Breast epithelium (tissue), 3 donors: ENCODE measurements at regions not wholly inside any gene's neighbourhood (a gene's known extent, or its start where the extent isn't known, plus 50 kb on each side); places are given as distances from the start of the nearest gene placed in this dataset.

Source experiments
- CTCF ChIP-seq, 3 donors: fragments of 450-650 bp; IDR thresholded peaks; one replicate each; pipeline ENCODE4 v1.5.1; 2016 to 2017; ENCODE audit warnings: antibody characterized with exemption in 3 of 3, mild to moderate bottlenecking in 3 of 3, moderate library complexity in 3 of 3
- POLR2A ChIP-seq: fragments of 450-650 bp; IDR thresholded peaks from one replicate; pipeline ENCODE4 v1.6.1; 2016; ENCODE audit warnings: antibody characterized with exemption, mild to moderate bottlenecking, moderate library complexity
- POLR2AphosphoS5 ChIP-seq, 3 donors: sonication (generic); formaldehyde crosslinking; IDR thresholded peaks; one replicate each; pipeline ENCODE4 v1.6.1; 2017; ENCODE audit warnings: antibody characterized with exemption in 3 of 3

- TF ChIP-seq CTCF (IDR thresholded peaks at IDR 0.05) = no peak
- no peak for TF ChIP-seq POLR2A
- no peak for TF ChIP-seq POLR2AphosphoS5 (IDR thresholded peaks at IDR 0.05)
These were observed 604.1 kb downstream of the GRXCR1 start for GRCh38 chr4:43496602-43497001.
